Erythroblast (primary cell): ENCODE measurements at regions not wholly inside any gene's neighbourhood (a gene's known extent, or its start where the extent isn't known, plus 50 kb on each side); places are given as distances from the start of the nearest gene placed in this dataset.
"Not testable (repeated sequence)": the region's sequence is repeated elsewhere in the genome, so short reads cannot be mapped to it uniquely, and the experiment has no call there.

Experiments
- DNase-seq, 2 experiments: peaks; one replicate each; lab custom pipeline; 2025; lab: John Stamatoyannopoulos, UW
- GATA1 ChIP-seq: IDR thresholded peaks from 2 replicates; pipeline ENCODE4 v1.6.1; 2011; ENCODE audit warnings: low read depth, mild to moderate bottlenecking, control low read depth, low read length, moderate library complexity
- POLR2A ChIP-seq: IDR thresholded peaks from 2 replicates; pipeline ENCODE4 v1.6.1; 2011; ENCODE audit warnings: mild to moderate bottlenecking, low read length

DNA sequence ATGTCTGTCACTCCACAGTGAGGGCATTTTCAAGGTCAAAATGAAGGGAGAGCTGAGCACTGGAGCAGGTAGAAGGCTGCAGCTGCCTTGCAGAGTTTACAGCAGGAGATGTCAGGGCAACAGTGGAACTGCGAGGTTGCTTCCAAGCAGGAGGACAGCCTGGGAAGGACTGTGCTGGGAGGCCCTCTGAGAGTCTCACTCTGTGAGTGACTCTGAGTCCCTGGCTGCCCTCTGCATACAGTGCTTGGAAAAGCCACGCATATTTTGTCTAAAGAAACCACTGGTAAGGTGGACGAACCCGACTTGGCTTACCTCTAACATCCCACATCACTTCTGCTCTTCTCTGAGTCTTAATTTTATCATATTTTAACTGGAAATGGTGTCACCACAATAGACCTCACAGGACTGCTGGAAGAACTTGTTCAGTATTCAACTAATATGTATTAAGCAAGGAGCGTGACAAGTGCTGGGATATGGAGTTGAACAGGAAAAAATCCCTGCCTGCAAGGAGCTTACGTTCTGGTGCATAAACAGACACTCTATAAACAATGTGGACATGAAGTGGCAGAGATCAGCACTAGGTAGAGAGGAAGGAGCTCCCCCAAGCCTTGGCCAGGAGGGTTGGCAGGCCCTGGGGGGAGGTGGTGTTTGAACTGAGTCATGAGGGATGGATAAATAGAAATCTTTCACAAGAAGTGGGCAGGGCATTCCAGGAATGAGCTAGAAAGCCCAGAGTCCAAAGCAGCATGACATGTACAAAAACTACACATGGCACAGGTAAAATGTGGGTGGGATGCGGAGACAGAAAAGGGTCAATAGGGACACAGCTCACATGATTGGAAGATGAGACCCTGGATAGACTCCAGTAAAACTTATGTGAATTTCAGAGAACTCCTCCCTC is 64.0 kb upstream of the FOXE1 start:
- no peak for DNase-seq
- TF ChIP-seq POLR2A = no peak
- no peak for TF ChIP-seq GATA1

DNA sequence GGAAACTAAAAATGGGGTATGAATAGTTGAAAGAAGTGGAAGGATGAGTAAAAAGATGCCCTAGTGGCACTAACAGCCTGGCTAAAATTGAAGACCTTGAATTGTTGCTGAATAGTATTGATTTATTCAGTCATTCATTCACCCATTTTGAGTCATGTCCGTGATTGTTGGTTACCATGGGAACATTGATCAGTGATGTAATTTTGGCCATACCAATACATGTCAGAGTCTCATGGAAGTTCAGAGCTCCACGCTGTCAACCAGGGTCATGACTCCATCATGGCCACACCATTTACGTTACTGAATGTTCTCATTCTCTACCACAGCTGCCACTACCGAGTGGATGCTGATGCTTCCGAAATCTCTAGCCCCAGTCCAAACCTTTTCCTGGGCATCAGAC is 62.5 kb upstream of the FOXE1 start:
- no peak for DNase-seq
- TF ChIP-seq GATA1 (no peak), POLR2A (no peak)

DNA sequence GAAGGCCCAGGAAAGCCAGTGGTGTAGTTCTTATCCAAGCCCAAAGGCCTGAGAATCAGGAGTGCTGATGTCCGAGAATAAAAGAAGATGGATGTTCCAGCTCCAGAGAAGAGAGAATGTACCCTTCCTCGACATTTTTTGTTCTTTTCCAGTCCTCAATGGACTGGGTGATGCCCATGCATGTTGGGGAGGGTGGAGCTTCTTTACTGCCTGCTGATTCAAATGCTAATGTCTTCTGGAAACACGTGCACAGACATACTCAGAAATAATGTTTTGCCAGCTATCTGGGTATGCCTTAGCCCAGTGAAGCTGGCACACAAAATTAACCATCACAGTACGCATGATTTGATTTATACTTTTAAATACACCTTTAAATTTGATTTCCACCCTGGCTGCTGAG is 61.5 kb upstream of the FOXE1 start:
- no peak for TF ChIP-seq GATA1
- TF ChIP-seq POLR2A = no peak
- no peak for DNase-seq

DNA sequence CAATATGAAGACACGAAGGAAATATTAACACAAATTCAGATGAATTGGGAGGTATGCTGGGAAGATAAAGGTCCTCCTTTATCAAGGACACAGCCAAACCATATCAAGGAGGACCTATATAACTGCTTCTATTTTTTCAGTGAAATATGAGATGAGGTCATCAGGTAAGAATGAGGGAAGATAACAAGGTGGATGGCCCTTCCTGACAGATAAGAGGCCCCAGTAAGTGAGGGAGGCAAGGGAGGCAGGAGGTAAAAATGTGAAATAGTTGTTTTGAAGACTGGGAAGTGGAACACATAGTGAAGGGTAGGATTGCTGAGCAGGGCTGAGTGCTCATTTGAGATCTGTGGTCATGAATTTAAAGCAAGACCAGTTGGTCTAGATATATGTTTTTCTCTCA is 60.0 kb upstream of the FOXE1 start:
- TF ChIP-seq POLR2A (no peak), GATA1 (no peak)
- DNase-seq = no peak

DNA sequence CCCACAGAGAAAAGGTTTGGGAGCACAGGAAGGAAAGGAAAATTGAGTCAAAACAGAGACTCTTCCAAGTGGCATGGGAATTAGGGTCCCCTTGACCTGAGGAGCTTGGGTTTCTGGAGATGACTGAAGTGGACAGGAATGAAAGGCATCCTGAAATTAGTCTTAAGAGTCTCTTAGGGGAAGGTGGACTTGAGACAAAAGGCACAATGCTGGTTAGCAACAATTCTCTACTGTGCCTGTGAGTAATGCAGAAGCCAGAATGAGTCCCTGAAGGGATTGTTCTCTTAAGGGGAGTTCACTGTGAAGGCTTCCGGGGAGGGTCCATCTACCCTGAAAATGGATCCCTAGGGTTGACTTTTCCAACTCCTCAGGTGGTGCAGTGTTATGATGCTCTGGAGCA is 58.4 kb upstream of the FOXE1 start:
- no peak for DNase-seq
- no peak for TF ChIP-seq POLR2A
- TF ChIP-seq GATA1 = no peak

DNA sequence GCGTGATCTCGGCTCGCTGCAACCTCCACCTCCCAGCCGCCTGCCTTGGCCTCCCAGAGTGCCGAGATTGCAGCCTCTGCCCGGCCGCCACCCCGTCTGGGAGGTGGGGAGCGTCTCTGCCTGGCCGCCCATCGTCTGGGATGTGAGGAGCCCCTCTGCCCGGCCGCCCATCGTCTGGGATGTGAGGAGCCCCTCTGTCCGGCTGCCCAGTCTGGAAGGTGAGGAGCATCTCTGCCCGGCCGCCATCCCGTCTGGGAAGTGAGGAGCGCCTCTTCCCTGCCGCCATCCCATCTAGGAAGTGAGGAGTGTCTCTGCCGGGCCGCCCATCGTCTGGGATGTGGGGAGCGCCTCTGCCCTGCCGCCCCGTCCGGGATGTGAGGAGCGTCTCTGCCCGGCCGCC is 56.9 kb upstream of the FOXE1 start:
- DNase-seq = not testable (repeated sequence)

DNA sequence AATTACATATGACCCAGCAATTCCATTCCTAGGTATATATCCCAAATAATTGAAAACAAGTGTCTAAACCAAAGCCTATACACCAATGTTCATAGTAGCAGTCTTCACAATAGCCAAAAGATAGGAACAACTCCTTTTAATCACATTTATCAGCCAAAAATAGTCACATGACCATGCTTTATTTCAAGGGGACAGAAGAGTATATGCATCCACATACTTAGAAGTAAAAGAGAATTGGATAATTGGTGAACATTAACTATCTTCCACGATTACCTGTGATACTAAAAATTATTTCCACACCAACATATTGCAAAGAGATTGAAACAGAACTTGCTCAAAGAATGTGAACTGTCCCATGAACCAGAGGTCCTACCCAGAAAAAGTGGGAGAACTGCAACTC is 51.8 kb upstream of the FOXE1 start:
- TF ChIP-seq POLR2A = no peak
- no peak for TF ChIP-seq GATA1
- no peak for DNase-seq

DNA sequence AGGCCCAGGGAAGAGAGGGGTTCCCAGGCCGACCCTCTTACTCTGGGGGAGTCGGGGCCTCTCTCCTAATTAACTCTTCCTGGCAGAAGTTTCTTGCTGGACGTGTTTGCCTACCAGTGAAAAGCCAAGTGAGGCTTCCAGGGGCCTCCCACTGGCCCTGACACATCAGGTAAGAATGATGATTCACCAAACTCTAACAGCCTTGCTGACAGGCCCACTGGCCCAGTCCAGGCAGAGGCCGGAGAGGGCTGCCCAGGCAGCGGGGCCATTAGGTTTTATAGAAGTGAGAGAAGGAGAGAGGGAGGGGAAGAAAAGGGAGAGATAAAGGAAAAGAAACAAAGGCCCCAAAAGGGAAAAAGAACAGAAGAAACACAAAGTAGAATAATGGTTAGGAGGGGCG is 50.8 kb upstream of the FOXE1 start:
- TF ChIP-seq GATA1 = no peak
- no peak for TF ChIP-seq POLR2A
- DNase-seq = no peak

DNA sequence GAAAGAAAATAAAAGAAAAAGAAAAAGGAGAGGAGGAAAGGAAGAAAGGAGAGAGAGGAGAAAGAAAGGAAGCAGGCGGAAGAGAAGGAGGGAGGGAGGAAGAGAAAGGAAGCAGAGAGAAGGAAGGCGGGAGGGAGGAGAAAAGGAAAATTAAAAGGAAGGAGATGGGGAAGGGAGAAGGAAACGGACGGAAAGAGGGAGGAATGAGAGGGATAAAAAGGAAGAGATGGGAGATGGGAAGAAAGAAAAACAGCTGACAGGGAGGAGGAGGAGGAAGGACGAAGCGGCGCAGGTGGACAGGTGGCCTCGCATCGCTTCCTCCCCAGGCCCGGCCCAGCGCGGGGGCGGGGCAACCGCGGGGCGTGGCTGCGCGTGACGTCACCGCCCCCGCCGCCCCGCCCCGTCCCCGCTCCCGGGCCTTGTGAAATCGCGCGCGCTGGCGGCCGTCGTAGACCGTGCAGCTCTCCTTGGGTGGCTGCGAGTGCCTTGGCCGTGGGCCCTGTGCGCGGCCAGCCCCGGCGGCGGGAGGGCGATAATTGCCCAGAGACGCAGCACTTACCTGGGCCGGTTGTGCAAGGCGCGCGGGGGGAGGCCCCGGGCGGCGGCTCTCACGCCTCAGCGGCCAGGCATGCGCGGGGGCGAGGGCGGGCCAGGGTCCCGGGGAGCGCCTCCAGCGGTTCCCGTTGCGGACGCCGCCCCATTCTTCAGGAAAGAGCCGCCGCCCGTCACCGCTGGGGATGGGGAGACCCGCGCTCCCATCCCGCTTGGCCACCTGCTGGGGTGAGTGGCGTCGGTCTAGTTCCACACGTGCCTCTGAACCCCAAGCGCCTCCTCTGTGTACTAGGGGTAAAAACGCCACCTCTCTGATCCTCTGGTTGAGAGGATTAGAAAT is 49.6 kb upstream of the FOXE1 start:
- TF ChIP-seq POLR2A (no peak), GATA1 (no peak)
- DNase-seq = peak; percentile 79 to 88
